ENCODE measurements at regions not wholly inside any gene's neighbourhood (a gene's known extent, or its start where the extent isn't known, plus 50 kb on each side); places are given as distances from the start of the nearest gene placed in this dataset.

DNA sequence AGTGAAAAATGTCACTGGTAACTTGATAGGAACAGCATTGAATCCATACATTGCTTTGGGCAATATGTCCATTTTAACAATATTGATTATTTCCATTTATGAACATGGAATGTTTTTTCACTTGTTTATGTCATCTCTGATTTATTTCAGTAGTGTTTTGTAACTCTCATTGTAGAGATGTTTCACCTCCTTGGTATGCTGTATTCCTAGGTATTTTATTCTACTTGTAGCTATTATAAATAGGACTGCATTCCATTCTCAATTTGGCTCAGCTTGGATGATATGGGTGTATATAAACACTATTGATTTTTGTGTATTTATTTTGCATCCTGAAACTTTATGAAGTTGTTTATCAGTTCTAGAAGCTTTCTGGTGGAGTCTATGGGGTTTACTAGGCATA, 730.3 kb downstream of the DOK5 start:
- TF ChIP-seq CTCF (IDR thresholded peaks at IDR 0.05) (no peak), EP300 (IDR thresholded peaks at IDR 0.05) (no peak)
